Right ventricle myocardium inferior (tissue), 1 donor: ENCODE measurements at regions not wholly inside any gene's neighbourhood (a gene's known extent, or its start where the extent isn't known, plus 50 kb on each side); places are given as distances from the start of the nearest gene placed in this dataset.

Experiments
- ATAC-seq: fragments of 200-7000 bp; cut with Tn5 transposase; one replicate; pipeline ENCODE4 v1.9.1; 2020; ENCODE audit warnings: mild to moderate bottlenecking, moderate library complexity
- DNase-seq: peaks from one replicate; pipeline ENCODE4 v3.0.0; 2021; ENCODE audit errors: missing footprints
- intact Hi-C: fragments of 100-400 bp; cut with DNase I; formaldehyde crosslinking; loops from one replicate; pipeline ENCODE4 v1.11.0; 2022
- donor health status: DM: no; HTN: yes; CAD: no; lungs with severe emphysema.

DNA sequence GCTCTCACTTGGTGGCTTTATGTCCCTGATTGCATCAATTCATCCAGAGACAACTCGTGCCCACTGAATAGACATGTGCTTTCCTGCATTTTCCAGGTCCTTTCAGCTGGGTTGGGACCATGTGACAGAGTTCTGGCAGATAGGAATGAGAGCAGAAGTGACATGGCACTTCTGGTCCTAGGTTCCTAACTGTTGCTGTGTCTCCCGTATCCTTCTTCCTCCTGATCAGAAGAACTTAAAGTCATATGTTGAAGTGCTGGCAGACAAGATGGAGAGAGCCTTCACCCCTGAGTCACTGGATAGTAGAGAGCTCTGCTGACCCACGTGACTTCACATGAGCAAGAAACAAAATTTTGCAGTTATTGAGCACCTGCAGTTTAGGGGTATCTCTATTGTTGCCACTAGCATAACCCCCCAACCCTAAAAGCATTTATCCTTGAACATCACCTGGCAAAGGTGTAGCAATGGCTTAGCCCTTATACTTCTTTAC lies 80.0 kb downstream of the NREP start:
- DNase-seq (no peak), ATAC-seq (no peak)
- intact Hi-C loops = no loop called here

DNA sequence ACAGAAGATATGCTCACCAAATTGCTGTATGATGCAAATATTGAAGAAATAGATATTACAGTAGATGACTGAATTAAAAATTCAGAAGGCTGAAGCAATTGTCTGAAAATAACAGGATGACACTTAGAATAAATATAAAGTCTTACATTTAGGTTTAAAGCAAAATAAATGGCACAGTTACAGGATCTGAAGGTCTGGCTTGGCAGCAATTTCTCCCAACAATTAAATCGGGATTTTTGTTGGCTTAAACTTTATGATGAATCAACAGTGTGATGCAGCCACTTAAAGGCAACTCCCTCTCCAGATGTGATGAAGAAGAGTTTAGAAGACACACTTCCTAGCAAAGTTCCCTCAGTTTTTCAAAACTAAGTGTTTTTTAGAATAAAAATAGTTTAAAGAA lies 80.5 kb downstream of the NREP start:
- intact Hi-C loops = no loop called here

DNA sequence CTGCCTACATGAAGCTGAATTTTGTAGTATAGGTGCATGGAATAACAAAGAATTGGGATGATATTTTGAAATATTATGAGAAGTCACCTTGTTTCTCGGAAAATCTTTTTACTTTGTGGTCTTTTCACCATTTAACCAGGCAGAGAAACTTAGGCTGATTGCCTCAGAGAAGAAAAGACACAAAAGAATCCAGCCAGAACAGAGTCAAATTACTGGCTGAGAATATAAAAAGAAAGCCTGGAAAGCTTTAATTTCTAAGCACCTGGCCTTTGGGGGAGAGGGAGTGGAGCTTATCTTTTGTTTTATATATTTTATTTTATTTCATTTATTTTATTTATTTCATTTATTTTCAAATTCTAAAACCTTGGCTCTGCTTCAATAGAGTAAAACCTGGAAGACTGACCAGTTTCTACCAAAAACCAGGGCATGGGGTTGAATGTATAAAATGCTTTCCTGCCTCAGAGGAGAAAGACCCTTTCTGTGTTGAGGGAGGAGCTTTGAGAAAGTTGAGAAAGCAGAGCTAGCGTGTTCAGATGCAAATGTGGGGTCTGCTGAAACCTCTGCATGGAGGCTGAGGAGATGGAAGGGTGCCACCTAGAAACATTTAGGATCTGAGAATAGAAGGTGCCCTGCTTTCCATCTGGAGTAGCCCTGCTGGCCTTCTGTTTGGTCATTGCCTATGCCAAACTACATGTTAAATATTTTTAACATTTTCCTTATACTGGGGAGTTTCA lies 81.6 kb downstream of the NREP start:
- DNase-seq (no peak), ATAC-seq (no peak)
- intact Hi-C loops = no loop called here

More for the DNA sequence above, 80.5 kb downstream of the NREP start:
- no peak for ATAC-seq
- DNase-seq = no peak

DNA sequence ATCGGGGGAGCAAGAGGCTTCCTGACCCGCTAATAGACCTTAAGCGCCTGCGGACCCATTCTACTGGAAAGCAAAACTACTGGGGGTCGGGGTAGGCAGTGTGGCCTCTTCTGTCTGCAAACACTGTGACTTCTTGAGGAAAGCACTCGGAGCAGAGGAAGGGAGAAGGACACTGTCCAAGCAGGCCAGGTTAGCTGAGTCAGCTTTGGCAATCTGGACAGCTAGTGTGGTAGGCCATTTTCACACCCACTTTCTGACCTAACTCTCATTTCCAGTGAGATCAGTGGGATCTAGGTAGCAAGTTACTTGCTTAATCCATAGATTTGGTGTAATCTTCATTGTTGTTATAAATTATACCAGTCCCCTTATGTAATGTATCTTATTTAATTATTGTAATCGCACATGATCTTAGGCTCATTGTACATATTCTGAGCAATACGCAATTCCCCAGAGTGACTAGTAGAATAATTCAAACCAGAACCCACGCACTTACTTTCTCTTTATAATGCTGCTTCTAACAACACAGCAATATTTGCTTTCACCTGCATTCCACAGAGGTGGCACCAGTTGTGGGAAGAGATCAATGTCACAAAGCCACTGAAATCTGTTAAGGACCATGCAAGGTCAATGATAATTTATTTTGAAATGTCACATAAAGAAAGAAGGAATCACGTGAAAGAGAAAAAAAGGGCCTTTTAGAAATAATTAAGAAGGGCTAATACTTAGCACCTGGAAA lies 82.9 kb downstream of the NREP start:
- no peak for ATAC-seq
- intact Hi-C loops = no loop called here
- no peak for DNase-seq

DNA sequence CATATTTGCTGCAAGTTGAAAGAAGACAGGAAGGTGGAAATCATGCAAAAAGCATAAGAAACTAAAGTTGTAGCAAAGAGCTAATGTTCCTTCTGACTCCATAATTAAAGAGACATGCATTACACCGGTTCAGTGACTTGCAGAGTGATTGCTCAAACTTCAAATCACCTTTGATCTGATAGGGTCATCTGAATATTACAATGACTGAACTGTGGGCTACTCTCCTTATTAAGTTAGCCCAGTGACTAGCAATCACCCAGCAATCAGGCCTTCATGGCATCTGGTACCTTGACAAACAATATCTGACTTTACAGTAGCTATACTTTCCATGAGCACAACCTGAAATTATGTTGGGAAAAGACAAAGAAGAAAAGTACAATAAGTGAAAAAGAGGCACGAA lies 84.9 kb downstream of the NREP start:
- intact Hi-C loops = no loop called here

DNA sequence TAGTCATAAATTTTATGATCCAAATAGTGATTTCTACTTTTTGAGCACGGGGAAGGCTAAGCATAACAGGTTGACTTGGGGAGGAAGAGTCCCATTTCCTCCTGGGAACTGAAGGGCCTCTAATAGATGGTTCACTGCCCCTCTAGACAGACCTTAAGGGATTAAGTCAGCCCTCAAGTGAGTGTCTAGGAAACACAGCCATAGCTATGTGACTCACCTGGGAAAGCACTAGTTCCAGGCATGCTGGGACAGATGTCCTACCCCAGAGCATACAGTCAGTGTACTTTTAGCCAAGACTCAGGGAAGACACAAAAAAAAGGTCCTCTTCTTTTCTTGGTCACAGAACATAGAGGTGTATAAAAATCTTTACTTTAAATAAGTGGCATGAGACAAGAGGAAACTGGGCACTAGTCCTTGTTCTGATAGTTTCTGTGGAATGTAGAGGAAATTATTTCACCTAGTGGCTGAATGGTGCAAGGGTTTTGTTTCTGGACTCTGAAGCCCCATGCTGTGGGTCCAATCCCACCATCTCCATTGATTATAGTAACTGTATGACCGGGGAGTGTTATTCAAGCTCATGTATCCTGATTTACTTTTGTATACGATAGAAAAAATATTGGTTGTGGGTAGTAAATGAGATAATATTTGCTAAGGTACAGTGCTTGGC lies 86.0 kb downstream of the NREP start:
- no peak for ATAC-seq
- intact Hi-C loops = no loop called here
- no peak for DNase-seq

More for the DNA sequence above, 84.9 kb downstream of the NREP start:
- DNase-seq (no peak), ATAC-seq (no peak)

DNA sequence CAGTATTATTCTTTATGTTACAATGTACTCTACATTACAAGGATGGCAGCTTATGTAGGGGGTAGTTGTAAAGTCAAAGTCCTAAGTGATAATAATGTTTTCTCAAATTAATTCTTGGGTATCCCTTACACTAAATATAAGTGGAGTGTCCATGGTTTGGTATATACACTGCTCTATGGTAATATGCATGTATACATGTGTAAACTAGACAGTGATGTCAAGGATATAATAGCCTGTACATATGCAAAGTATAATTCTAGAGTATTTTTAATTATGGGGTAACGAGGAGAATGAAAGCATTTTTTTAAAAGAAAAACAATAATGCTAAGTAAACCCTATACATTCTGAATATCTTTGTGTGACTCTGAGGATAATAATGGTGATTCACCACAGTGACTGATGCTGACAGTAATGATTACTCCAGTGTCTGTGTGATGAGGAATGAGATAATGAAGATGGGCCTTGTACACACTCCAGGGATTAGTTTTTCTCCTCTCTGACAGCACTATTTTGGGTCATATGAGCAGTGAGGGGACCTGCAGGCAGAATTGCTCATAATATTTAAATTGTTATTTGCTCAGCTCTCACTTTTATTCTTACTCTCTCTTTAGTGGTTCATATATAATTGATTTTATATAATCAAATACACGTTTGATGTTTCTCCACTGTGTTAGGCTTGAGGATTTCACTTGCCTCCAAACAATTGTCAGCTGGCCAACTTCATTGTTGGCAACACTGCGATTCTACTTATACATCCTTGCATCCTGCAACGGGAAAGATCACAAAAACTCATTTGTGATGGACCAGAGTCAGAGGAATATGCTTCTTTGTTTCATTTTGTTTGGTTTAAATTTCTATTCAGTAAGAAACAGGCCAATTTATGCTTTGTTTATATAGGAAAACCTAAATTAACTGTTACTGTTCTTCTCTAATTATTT lies 88.2 kb downstream of the NREP start:
- intact Hi-C loops = no loop called here
- ATAC-seq (no peak), DNase-seq (no peak)

DNA sequence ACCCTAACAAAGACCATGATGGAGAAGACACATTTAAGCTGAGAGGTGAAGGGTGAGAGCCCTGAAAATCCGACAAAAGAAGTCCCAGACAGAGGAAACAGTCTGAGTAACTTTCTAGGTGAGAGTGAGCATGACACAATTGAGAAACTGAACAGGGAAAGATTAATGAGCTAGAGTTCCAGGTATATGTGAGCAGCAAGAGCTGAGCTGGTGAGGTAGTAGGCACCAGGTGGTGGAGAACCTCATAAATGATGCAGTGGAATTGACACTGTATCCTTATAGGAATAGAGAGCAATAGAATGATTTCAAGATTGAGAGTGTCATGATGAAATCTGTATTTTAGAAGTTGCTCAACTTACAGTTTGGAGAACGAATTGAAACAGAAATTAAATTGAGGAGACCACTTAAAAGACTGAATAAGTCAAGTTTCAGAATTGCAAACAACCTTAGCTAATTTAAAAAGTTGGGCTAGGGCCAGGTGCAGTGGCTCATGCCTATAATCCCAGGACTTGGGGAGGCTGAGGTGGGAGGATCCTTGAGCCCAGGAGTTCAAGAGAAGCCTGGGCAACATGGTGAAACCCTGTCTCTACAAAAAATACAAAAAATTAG lies 89.8 kb downstream of the NREP start:
- ATAC-seq = no peak
- DNase-seq = no peak
- intact Hi-C loops = no loop called here

DNA sequence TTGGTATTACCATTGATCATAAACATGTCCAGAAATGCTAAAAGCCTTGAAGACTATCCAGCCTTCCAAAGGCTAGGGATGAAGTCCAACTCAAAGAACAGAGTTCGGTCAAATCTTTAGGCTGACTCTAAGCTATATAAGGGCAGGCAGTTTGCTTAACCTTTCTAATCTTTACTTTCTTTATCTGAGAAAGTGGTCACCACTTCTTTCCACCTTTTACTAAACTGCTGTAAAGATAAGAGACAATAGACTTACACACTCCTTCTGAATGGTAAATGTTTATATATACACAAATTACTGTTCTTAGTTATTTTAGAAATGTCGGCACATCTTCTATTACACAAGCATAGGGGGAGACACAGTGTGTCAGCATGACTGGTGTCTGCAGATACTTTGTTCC lies 100.4 kb downstream of the NREP start:
- DNase-seq = no peak
- intact Hi-C loops = no loop called here
- no peak for ATAC-seq

DNA sequence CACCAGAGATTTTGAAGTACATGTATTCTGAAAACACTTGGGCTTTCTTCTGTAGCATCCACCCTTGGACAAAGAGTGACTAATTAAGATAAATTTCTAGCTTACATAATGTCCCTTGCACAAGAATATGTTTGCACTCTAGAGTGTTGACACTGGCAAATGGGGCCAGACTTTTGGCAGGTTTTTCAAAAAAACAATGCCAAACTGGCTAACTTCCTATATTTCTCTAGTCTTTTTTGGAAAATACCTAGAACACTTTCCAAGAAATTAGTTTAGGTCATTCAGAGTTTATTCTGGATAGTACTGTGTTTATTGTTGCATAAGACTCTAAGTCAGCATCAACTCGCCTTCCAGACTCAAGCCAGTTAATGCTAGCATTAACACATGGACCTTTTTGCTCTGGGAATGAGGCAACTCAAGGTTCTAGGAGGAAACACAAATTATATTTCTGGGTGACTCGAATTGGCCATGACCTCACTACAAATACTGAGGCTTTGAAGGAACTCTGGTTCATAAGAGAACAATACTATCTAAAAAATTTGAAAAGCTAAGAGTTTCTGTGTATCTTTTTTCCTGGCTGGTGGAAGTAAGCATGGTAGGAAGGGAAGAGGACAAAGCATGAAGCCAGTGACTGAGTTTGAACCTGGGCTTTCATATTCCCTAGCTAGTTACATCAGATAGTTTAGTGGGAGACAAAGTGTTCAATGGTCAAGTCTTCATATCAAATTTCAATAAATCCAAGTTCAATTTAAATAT lies 101.6 kb downstream of the NREP start:
- intact Hi-C loops = no loop called here
- ATAC-seq (peak; percentile 97), DNase-seq (no peak)

DNA sequence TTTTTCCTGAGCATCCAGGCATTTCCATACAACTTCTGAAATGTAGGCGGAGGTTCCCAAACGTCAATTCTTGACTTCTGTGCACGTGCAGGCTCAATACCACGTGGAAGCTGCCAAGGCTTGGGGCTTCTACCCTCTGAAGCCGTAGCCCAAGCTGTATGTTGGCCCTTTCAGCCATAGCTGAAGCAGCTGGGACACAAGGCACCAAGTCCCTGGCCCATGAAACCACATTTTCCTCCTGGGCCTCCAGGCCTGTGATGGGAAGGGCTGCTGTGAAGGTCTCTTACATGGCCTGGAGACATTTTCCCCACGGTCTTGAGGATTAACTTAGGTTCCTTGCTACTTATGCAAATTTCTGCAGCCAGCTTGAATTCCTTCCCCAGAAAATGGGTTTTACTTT lies 103.6 kb downstream of the NREP start:
- intact Hi-C loops = no loop called here
- DNase-seq = no peak
- ATAC-seq = no peak

DNA sequence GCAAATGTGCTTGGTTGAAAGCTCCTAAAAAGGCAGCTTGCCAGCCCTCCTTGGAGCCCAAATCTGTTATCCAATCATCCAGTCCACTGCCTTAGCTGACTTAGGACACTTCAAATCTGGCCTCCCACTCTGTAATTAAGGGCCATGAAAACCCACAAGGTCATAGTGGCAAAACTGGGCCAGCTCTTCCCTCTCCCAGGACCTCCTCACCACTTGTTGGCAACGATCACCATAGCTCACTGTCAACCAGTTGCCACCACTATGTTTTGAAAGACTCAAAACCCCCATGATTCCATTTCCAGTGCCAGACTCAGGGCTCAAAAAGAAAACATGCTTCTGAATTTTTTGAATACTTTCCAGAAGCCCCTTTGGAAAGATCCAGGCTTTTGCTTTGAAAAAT lies 107.5 kb downstream of the NREP start:
- ATAC-seq = no peak
- intact Hi-C loops = no loop called here
- no peak for DNase-seq

DNA sequence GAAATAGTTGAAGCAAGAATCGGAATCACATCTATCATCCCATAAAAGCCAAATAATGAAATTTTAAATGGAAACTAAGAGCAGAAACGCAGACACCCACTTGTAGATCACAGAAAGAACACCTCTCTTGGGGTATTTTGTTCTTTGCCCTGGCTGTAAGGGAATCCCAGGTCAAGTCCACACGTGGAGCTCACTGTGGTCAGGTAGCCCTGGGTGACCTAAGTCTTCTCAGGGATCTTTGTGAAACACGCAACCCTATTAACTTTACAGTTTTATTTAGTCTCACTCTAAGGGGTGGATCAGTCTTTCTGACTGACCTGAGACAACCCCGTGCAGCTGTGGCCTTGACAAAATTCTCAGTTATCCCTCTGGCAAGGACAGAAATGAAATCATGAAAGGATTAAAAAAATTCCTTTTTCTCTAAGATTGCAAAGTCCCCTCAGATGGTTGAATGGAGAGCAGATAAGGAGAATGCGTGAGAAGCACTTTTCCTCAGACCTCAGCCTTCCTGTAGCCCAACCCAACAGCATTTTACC lies 111.6 kb downstream of the NREP start:
- peak; percentile 57 for ATAC-seq
- DNase-seq = no peak
- intact Hi-C loops = no loop called here

DNA sequence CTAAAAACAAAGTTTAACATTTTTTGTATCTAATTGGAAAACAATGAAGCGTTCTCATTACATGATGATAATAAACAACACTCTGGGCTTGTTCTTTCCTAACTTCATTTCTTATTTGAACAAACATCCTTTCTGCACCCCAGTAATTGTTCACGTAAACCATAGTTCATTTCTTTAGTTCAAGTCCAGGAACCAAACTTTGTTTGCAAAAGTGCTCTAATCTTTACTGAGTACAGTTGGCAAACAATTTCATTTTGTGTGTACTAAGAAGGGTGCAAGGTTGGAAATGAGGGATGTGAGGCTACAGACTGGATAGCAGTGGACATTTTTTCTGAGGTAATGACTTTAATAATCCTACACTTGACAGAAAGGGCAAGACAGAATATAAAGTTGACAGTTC lies 113.5 kb downstream of the NREP start:
- intact Hi-C loops = no loop called here
- no peak for DNase-seq
- no peak for ATAC-seq

DNA sequence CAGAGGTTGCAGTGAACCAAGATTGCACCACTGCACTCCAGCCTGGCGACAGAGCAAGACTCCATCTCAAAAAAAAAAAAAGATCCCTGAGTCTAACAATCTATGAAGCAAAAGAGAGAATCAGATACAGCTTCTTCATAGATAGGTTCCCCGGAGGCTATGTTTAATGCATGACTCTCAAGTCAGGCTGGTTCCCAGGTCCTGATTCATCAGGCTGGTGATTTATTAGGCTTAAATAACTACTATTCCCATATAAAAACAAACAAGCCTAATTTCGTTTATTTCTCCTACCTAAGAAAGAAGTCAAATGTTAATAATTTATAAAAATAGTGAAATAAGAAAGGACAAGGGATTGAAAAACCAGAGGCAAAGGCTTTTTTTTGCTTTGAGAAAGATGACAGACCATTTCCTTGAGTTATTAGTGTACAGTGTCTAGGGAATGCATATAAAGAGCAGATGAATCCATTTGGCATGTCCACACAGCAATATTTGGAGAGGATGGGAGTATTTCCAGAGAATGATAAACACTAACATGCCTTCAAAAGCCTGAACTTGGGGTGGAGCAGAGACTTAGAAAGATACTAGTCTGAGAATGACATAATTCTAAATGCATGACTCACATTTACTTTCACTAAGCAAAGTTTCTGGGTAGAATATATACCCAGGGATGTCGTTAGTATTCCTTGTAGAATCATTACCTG lies 115.3 kb downstream of the NREP start:
- intact Hi-C loops = no loop called here
- ATAC-seq (no peak), DNase-seq (no peak)

DNA sequence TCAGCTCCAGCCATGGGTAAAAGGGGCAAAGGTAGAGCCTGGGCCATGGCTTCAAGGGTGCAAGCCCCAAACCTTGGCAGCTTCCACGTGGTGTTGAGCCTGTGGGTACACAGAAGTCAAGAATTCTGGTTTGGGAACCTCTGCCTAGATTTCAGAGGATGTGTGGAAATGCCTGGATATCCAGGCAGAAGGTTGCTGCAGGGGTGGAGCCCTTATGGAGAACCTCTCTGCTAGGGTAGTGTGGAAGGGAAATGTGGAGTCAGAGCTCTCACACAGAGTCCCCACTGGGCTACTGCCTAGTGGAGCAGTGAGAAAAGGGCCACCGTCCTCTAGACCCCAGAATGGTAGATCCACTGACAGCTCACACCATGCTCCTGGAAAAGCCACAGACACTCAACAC lies 117.1 kb downstream of the NREP start:
- intact Hi-C loops = no loop called here
- no peak for ATAC-seq
- no peak for DNase-seq

DNA sequence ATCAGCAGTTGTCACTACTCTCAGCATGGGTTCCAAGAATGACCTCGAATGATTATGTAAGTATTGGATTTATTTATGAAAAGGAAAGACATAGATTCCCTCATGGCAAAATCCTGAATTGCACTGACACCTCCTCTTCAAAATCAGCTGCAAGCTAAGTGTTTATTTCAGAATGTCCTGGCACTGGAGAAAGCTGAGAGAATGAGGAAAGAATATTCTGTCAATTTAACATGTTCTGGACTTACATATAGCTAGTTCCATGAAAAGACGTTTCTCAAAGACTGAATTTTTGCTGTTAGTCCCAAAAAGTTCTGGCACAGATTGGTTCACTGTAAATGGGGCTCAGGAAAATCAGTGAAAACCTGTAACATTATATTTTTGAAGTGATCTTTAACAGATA lies 120.3 kb downstream of the NREP start:
- intact Hi-C loops = no loop called here
- ATAC-seq = no peak
- no peak for DNase-seq
